Stimulated activated CD8-positive, alpha-beta memory T cell treated with anti-CD3 and anti-CD28 coated beads, Interleukin-4, amount 100 ng/mL, for 4 hours (primary cell): ENCODE measurements at regions not wholly inside any gene's neighbourhood (a gene's known extent, or its start where the extent isn't known, plus 50 kb on each side); places are given as distances from the start of the nearest gene placed in this dataset.
"Not testable (repeated sequence)": the region's sequence is repeated elsewhere in the genome, so short reads cannot be mapped to it uniquely, and the experiment has no call there.

Source experiments
- DNase-seq, 2 donors: peaks; one replicate each; pipeline ENCODE4 v3.0.0-alpha.2; 2020; ENCODE audit warnings: low read depth in 2 of 2, low spot score in 1 of 2

DNA sequence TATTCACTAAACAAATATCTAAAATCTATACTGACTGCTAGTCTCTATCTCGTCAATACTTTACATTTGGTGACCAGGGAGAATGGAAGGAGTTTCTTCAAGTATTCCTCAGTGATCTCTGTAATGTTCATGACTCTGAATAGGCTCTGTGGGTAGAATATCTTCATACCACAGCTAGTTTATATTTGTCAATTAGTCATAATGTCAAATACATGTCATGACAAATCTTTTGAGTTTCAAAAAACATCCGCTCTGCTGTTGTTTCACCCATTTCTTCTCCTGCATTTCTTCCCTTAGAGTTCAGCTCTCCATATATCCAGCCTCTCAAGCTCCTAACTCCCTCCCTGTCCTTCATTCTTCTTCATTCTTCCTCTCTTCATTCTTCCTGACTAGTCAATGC is 206.5 kb upstream of the FANCL start:
- no peak for DNase-seq

- no peak for DNase-seq
Observed at GRCh38 chr2:58441643-58442042, 200.5 kb upstream of the FANCL start.

DNA sequence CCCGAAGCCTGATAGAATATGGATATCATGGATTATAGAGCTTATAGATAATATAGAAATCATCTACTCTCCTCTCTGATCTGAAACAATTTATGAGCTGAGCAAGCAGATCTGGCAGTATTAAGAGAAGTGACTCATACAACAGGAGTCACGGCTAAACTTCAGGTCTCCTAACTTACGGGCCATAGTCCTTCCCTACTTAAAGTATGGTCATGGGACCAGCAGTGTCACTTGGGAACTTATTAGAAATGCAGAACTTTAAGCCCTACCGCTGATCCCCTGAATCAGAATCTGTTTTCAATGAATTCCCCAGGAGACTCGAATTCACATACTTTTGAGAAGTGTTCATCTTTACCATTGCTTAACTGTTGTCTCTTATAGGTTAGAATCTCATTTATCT is 195.7 kb upstream of the FANCL start:
- DNase-seq: no peak

- DNase-seq: no peak
Observed at GRCh38 chr2:58435246-58435645, 194.1 kb upstream of the FANCL start.

DNA sequence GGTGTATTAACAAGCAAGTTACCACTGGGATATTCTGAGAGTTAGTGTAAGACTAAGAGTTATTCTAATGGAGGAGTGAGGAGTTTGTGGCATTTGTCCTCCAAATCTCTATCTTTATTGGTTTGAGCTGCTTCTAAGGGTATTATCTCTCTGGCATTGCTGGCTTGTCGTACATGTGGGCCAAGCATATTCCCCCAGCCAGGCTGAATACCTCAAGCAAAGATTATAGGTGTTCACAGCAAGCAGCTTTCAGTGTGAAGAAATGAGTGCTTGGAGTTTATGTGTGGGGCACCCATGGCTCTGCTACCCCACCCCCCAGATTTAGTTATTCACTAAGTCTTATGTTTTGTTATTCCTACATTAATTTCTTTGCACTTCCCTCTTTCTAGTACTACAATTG is 193.6 kb upstream of the FANCL start:
- no peak for DNase-seq

DNA sequence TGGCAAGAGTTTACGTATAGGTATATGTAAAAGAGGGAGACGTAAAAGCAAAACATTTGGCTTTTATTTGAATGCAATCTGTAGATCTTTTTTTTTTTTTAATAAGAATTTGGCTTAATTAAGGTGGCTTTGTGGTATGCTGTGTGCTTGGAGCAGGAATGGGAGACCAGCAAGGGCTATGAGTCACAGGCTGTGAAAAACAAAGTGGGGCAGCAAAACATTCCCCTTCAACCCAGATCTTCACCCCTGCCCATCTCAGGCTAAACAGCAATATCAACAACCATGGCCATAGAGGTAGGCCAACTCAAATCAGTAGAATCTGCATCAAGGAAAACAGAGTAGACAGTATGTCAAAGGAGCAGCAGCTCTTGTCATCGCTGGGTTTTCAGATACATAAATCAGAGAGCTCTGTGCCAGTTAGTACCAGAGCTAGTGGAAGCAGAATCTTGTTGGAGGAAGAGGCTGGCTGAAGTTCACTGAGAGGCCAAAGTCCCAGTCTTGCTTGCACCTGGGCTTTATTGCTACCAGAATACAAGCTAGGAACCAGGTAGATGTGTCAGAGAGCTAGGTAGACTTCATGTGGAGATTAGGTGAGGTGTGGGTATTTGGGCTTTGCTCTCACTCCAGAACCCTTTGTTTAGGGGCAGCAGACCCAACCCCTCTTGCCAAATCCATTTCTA is 191.5 kb upstream of the FANCL start:
- DNase-seq: no peak

DNA sequence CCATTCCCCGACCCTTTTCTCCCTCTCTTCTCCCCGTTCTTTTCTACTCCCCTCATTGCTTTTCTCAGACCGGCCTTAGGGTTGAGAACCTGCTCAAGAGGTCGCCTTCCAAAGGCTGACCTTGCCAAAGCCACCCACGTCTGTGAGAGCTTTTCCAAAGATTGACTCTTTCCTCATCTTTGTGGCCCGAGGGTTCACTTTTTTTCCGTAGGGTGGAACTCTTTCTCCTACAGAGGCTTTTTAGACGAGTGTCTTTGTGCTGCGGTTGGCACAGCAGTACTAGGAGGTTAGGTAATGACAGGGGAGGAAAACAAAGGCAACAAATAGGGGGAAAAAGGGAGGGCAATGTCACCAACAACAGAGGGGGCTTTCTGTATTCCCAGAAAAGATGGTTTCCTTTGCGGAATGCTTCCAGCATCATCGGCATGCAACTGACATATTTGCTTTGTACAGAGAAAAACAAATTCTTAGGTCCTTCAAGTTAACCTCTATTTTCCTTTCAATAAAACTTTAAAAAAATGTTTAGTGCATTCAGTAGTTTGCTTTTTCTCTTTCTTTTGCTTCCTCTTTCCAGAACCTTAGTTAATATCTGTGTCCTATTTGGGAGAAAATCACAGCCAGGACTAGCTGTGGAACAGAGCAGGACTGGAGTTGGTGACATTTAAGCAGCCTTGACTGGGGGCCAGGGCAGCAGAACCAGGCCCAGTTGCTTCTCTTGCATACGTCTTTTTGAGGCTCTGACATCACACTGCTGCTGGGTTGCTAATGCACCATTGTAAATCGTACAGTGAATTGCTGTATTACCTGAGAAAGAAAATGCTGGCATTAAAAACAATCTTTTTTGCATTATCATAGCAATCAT is 188.1 kb upstream of the FANCL start:
- no peak for DNase-seq

GRCh38 chr2:58428096-58429013 is 187.2 kb upstream of the FANCL start:
- no peak for DNase-seq

- no peak for DNase-seq
Observed at GRCh38 chr2:58427572-58428095, 186.5 kb upstream of the FANCL start.

GRCh38 chr2:58425368-58425767 is 184.2 kb upstream of the FANCL start:
- no peak for DNase-seq

DNA sequence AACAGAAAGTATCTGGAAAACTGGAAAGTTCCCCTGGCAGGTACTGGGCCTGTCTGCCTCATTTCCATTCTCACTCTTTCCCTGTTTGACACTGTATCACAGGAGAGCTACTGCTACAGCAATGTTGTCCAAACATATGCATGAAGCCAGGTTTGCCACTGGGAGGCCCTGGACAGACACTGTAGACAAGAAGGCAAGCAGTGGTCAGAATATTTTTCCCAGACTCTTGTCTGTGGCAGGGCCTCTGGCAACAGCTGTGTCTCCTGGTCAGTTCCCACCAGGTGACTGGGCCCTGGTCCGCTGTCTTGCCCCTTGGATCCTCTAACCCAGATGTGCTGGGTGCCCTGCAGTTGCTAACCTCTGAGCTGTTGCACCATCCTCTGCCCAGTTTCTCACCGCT is 178.9 kb upstream of the FANCL start:
- no peak for DNase-seq

DNA sequence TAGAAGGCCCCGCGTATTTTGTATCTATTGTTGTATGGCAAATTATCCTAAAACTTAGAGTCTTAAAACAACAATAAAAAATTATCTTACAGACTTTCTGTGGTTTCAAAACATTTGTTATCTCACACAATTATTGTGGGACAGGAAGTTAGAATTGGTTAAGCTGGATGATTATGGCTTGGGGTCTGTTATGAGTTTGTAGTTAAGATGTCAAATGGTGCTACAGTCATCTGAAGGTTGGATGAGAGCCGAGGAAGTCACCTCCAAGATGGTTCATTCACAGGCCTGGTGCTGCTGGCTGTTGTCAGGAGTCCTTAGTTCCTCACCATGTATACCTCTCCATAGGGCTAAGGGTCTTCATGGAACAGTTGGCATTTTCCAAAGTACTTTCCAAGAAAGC is 175.6 kb upstream of the FANCL start:
- DNase-seq: no peak

GRCh38 chr2:58414506-58414905 is 173.4 kb upstream of the FANCL start:
- DNase-seq: no peak

- DNase-seq: no peak
Observed at GRCh38 chr2:58410549-58410948, 169.4 kb upstream of the FANCL start.

- no peak for DNase-seq
Observed at GRCh38 chr2:58407487-58407886, 166.4 kb upstream of the FANCL start.

DNA sequence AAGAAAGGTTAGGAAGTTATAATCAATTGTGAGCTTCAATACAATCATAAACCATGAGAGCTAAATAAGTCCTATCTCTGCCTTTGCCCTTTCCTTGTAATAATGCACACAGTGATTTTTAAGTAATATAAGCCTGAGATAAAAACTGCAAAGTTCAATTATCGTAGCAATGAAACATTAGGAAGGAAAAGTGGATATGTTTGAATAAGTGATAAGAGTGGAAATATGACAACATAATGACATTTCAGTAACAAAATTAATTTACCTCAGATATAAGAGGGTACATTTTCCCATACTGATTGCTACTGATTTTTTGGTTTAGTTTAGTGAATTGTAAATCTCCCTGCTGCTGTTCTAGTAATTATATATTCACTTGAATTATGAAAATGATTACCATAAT is 164.2 kb upstream of the FANCL start:
- no peak for DNase-seq

GRCh38 chr2:58401936-58402335 is 160.8 kb upstream of the FANCL start:
- DNase-seq: no peak

DNA sequence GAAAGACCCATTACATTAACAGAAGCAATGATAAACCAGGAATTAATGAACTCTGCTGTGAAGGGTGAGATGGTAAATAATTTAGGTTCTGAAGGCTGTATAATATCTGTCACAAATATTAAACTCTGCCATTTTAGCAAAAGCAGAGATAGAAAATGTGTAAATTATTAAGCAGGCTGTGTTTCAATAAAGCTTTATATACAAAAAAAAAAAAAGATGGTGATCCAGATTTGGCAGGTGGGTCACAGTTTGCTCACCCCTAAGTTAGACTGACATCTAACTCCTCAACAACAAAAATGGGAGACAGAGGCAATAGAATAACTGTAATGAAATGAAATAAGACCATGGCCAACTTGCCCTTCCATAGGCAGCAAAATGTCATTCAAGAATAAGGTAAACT is 157.3 kb upstream of the FANCL start:
- no peak for DNase-seq

GRCh38 chr2:58387701-58388100 is 146.6 kb upstream of the FANCL start:
- DNase-seq: no peak

- not testable (repeated sequence) for DNase-seq
Observed at GRCh38 chr2:58386904-58387303, 145.8 kb upstream of the FANCL start.

GRCh38 chr2:58378152-58378551 is 137.0 kb upstream of the FANCL start:
- DNase-seq: no peak
